ENCODE measurements at regions not wholly inside any gene's neighbourhood (a gene's known extent, or its start where the extent isn't known, plus 50 kb on each side); places are given as distances from the start of the nearest gene placed in this dataset.

DNA sequence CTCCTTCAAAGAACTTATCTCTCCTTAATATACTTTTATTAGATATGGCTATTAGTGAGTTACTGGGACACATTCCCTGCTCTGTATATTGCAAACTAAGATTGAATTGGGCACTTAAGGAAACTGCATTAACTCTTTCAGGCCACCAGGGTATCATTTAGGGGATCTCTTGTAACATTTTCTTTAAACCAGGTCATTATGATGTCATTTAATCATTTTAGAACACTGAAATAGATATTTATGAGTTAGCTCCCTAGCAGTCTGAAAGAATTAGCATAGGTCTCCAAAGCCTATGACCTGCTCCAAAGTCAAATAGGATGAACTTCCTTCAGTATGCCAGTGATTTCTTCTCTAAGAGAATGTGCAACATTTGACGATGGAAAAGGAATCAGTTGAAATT, 506.9 kb downstream of the FOXG1 start (continued):
- TF ChIP-seq, protein P1, sequence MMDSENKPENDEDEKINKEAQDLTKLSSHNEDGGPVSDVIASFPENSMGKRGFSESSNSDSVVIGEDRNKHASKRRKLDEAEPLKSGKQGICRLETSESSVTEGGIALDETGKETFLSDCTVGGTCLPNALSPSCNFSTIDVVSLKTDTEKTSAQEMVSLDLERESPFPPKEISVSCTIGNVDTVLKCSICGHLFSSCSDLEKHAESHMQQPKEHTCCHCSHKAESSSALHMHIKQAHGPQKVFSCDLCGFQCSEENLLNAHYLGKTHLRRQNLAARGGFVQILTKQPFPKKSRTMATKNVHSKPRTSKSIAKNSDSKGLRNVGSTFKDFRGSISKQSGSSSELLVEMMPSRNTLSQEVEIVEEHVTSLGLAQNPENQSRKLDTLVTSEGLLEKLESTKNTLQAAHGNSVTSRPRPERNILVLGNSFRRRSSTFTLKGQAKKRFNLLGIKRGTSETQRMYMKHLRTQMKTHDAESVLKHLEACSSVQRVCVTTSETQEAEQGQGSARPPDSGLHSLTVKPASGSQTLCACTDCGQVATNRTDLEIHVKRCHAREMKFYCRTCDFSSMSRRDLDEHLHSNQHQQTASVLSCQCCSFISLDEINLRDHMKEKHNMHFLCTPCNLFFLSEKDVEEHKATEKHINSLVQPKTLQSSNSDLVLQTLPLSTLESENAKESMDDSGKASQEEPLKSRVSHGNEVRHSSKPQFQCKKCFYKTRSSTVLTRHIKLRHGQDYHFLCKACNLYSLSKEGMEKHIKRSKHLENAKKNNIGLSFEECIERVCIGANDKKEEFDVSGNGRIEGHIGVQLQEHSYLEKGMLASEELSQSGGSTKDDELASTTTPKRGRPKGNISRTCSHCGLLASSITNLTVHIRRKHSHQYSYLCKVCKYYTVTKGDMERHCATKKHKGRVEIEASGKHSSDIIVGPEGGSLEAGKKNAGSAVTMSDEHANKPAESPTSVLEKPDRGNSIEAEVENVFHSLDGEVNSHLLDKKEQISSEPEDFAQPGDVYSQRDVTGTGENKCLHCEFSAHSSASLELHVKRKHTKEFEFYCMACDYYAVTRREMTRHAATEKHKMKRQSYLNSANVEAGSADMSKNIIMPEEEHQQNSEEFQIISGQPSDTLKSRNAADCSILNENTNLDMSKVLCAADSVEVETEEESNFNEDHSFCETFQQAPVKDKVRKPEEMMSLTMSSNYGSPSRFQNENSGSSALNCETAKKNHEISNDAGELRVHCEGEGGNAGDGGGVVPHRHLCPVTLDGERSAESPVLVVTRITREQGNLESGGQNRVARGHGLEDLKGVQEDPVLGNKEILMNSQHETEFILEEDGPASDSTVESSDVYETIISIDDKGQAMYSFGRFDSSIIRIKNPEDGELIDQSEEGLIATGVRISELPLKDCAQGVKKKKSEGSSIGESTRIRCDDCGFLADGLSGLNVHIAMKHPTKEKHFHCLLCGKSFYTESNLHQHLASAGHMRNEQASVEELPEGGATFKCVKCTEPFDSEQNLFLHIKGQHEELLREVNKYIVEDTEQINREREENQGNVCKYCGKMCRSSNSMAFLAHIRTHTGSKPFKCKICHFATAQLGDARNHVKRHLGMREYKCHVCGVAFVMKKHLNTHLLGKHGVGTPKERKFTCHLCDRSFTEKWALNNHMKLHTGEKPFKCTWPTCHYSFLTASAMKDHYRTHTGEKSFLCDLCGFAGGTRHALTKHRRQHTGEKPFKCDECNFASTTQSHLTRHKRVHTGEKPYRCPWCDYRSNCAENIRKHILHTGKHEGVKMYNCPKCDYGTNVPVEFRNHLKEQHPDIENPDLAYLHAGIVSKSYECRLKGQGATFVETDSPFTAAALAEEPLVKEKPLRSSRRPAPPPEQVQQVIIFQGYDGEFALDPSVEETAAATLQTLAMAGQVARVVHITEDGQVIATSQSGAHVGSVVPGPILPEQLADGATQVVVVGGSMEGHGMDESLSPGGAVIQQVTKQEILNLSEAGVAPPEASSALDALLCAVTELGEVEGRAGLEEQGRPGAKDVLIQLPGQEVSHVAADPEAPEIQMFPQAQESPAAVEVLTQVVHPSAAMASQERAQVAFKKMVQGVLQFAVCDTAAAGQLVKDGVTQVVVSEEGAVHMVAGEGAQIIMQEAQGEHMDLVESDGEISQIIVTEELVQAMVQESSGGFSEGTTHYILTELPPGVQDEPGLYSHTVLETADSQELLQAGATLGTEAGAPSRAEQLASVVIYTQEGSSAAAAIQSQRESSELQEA (IDR thresholded peaks at IDR 0.05; ENCODE audit: low read depth), result no peak
- TF ChIP-seq PHB2 (IDR thresholded peaks at IDR 0.05; ENCODE audit: low read depth) (no peak), ZNF133 (CRISPR knock-in tag; IDR thresholded peaks at IDR 0.05) (no peak), SNRNP70 (optimal IDR thresholded peaks at IDR 0.05; ENCODE audit: low read depth, low read length) (no peak)
- TF ChIP-seq, protein P2, sequence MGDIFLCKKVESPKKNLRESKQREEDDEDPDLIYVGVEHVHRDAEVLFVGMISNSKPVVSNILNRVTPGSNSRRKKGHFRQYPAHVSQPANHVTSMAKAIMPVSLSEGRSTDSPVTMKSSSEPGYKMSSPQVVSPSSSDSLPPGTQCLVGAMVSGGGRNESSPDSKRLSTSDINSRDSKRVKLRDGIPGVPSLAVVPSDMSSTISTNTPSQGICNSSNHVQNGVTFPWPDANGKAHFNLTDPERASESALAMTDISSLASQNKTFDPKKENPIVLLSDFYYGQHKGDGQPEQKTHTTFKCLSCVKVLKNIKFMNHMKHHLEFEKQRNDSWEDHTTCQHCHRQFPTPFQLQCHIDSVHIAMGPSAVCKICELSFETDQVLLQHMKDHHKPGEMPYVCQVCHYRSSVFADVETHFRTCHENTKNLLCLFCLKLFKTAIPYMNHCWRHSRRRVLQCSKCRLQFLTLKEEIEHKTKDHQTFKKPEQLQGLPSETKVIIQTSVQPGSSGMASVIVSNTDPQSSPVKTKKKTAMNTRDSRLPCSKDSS (IDR thresholded peaks at IDR 0.05; ENCODE audit: low read depth, partially characterized antibody), result no peak
